GM23248 (cell line): ENCODE measurements at regions not wholly inside any gene's neighbourhood (a gene's known extent, or its start where the extent isn't known, plus 50 kb on each side); places are given as distances from the start of the nearest gene placed in this dataset.

Experiments used
- DNase-seq: peaks from one replicate; pipeline ENCODE4 v3.0.0-alpha.2; 2015
- H2AFZ ChIP-seq: fragments of 200-600 bp; sonication (generic); 2 replicates; pipeline ENCODE4 v1.6.1; 2016; ENCODE audit warnings: antibody characterized with exemption
- H3F3A ChIP-seq: fragments of 200-600 bp; sonication (generic); 2 replicates; pipeline ENCODE4 v1.6.1; 2016; ENCODE audit warnings: mild to moderate bottlenecking, antibody characterized with exemption, mixed run types; ENCODE audit not compliant: insufficient read depth
- H3K27ac ChIP-seq: fragments of 200-600 bp; sonication (generic); 2 replicates; pipeline ENCODE4 v1.5.1; 2016; ENCODE audit warnings: mild to moderate bottlenecking
- H3K27me3 ChIP-seq: fragments of 200-600 bp; sonication (generic); replicated peaks from 2 replicates; pipeline ENCODE4 v1.6.1; 2016; ENCODE audit warnings: mild to moderate bottlenecking; ENCODE audit not compliant: insufficient read depth
- H3K36me3 ChIP-seq: fragments of 200-600 bp; sonication (generic); 2 replicates; pipeline ENCODE4 v1.6.1; 2016; ENCODE audit warnings: low read depth, mild to moderate bottlenecking
- H3K4me1 ChIP-seq: fragments of 200-600 bp; sonication (generic); 2 replicates; pipeline ENCODE4 v1.6.1; 2016; ENCODE audit warnings: mild to moderate bottlenecking; ENCODE audit not compliant: insufficient read depth
- H3K4me2 ChIP-seq: fragments of 200-600 bp; sonication (generic); one replicate; pipeline ENCODE4 v1.6.1; 2016; ENCODE audit warnings: mild to moderate bottlenecking; ENCODE audit not compliant: unreplicated experiment
- H3K4me3 ChIP-seq: fragments of 200-600 bp; sonication (generic); 2 replicates; pipeline ENCODE4 v1.5.1; 2016; ENCODE audit warnings: mild to moderate bottlenecking
- H3K79me2 ChIP-seq: fragments of 200-600 bp; sonication (generic); 2 replicates; pipeline ENCODE4 v1.6.1; 2016; ENCODE audit warnings: mild to moderate bottlenecking; ENCODE audit not compliant: insufficient read depth
- H3K9ac ChIP-seq: fragments of 200-600 bp; sonication (generic); 2 replicates; pipeline ENCODE4 v1.6.1; 2016; ENCODE audit warnings: mild to moderate bottlenecking
- H3K9me2 ChIP-seq: fragments of 200-600 bp; sonication (generic); 2 replicates; pipeline ENCODE4 v1.6.1; 2016; ENCODE audit warnings: mixed run types, mild to moderate bottlenecking, moderate library complexity; ENCODE audit not compliant: insufficient read depth
- H3K9me3 ChIP-seq: fragments of 200-600 bp; sonication (generic); one replicate; pipeline ENCODE4 v1.6.1; 2017; ENCODE audit warnings: low read depth
- H4K20me1 ChIP-seq: fragments of 200-600 bp; sonication (generic); 2 replicates; pipeline ENCODE4 v1.6.0; 2016; ENCODE audit not compliant: insufficient read depth
- EZH2 ChIP-seq: fragments of 200-600 bp; sonication (generic); IDR thresholded peaks from 2 replicates; pipeline ENCODE4 v1.6.1; 2018; ENCODE audit warnings: antibody characterized with exemption, mild to moderate bottlenecking; ENCODE audit not compliant: insufficient read depth, poor library complexity, severe bottlenecking
- EZH2phosphoT487 ChIP-seq: fragments of 200-600 bp; sonication (generic); IDR thresholded peaks from 2 replicates; pipeline ENCODE4 v1.6.1; 2018; ENCODE audit warnings: antibody characterized with exemption, moderate library complexity, mild to moderate bottlenecking, low read depth; ENCODE audit not compliant: insufficient read depth
- WGBS, 2 experiments: methylation state at CpG; one replicate each; pipeline ENCODE4 v1.1.6; 2015 to 2017; ENCODE audit warnings: low lambda C conversion rate in 2 of 2, low coverage in 1 of 2; ENCODE audit errors: missing lambda C conversion rate in 2 of 2; 5-methylcytosine and 5-hydroxymethylcytosine counted together
- in situ Hi-C: fragments of 300-500 bp; cut with MboI; formaldehyde crosslinking; loops from 2 replicates; pipeline ENCODE4 v1.15.0; 2020

GRCh38 chr2:144889348-144889747 is 369.4 kb upstream of the ZEB2 start:
- H2AFZ ChIP-seq = no peak overlapping the region
- no peak overlapping the region for H3K9ac ChIP-seq
- H3K36me3 ChIP-seq = no peaks in the 10 kb centered on the region
- no peak overlapping the region for H3K4me3 ChIP-seq
- H3K79me2 ChIP-seq = no peaks in the 10 kb centered on the region
- in situ Hi-C loops = no loop called here
- no peaks in the 10 kb centered on the region for H4K20me1 ChIP-seq
- H3K27ac ChIP-seq = no peak overlapping the region
- H3K27me3 ChIP-seq = no peaks in the 10 kb centered on the region
- no peaks in the 10 kb centered on the region for H3K9me3 ChIP-seq
- no peaks in the 10 kb centered on the region for H3K9me2 ChIP-seq
- H3K4me1 ChIP-seq = 0 out of 2 replicates have a peak, but pooled peaks cover 4% of the 10 kb centered on the region
- WGBS, 2 experiments = 93 to 95% methylated on average over 5 of the region's 5 CpGs
- TF ChIP-seq EZH2 (no peak), EZH2phosphoT487 (no peak)
- no peak for DNase-seq
- H3K4me2 ChIP-seq = no peak overlapping the region
- no peaks in the 10 kb centered on the region for H3F3A ChIP-seq

- TF ChIP-seq EZH2 (no peak), EZH2phosphoT487 (no peak)
- H3K27me3 ChIP-seq = no peaks in the 10 kb centered on the region
- H3K4me3 ChIP-seq = no peak overlapping the region
- in situ Hi-C loops = no loop called here
- H4K20me1 ChIP-seq = no peaks in the 10 kb centered on the region
- no peak overlapping the region for H3K9ac ChIP-seq
- H3K79me2 ChIP-seq = no peaks in the 10 kb centered on the region
- DNase-seq = no peak
- no peak overlapping the region for H2AFZ ChIP-seq
- H3K4me1 ChIP-seq = 0 out of 2 replicates have a peak, but pooled peaks cover 4% of the 10 kb centered on the region
- no peaks in the 10 kb centered on the region for H3F3A ChIP-seq
- no peaks in the 10 kb centered on the region for H3K36me3 ChIP-seq
- H3K27ac ChIP-seq = no peak overlapping the region
- no peaks in the 10 kb centered on the region for H3K9me2 ChIP-seq
- 16 to 18% methylated on average over 3 of the region's 3 CpGs for WGBS, 2 experiments
- no peaks in the 10 kb centered on the region for H3K9me3 ChIP-seq
- no peak overlapping the region for H3K4me2 ChIP-seq
Observed at GRCh38 chr2:144886862-144887261, 366.9 kb upstream of the ZEB2 start.

GRCh38 chr2:144877893-144878292 is 358.0 kb upstream of the ZEB2 start:
- no peaks in the 10 kb centered on the region for H3K79me2 ChIP-seq

GRCh38 chr2:144876013-144876412 is 356.1 kb upstream of the ZEB2 start:
- H3K4me1 ChIP-seq = peaks cover 7% of the 10 kb centered on the region; the same call in 1 of the 2 replicates
- 42 to 54% methylated on average over 4 of the region's 4 CpGs for WGBS, 2 experiments
- H3F3A ChIP-seq = no peaks in the 10 kb centered on the region
- no peaks in the 10 kb centered on the region for H3K36me3 ChIP-seq
- peak; percentile 18 for DNase-seq
- H3K27ac ChIP-seq = no peak overlapping the region
- no peaks in the 10 kb centered on the region for H3K79me2 ChIP-seq
- H3K4me2 ChIP-seq = no peak overlapping the region
- H3K4me3 ChIP-seq = no peak overlapping the region
- in situ Hi-C loops = no loop called here
- no peaks in the 10 kb centered on the region for H3K9me3 ChIP-seq
- no peak overlapping the region for H3K9ac ChIP-seq
- H2AFZ ChIP-seq = no peak overlapping the region
- H3K27me3 ChIP-seq = no peaks in the 10 kb centered on the region
- no peaks in the 10 kb centered on the region for H4K20me1 ChIP-seq
- no peaks in the 10 kb centered on the region for H3K9me2 ChIP-seq
- TF ChIP-seq EZH2 = no peak
- no peak for TF ChIP-seq EZH2phosphoT487

More at GRCh38 chr2:144877893-144878292, 358.0 kb upstream of the ZEB2 start:
- Histone ChIP-seq H3K27ac (no peak overlapping the region), H4K20me1 (no peaks in the 10 kb centered on the region), H3F3A (no peaks in the 10 kb centered on the region), H3K4me2 (no peak overlapping the region), H3K36me3 (no peaks in the 10 kb centered on the region), H2AFZ (no peak overlapping the region), H3K4me3 (no peak overlapping the region), H3K4me1 (peaks cover 7% of the 10 kb centered on the region; the same call in 1 of the 2 replicates), H3K9me3 (no peaks in the 10 kb centered on the region), H3K27me3 (no peaks in the 10 kb centered on the region), H3K9ac (no peak overlapping the region), H3K9me2 (no peaks in the 10 kb centered on the region)
- no peak for DNase-seq
- in situ Hi-C loops = no loop called here
- TF ChIP-seq EZH2 (no peak), EZH2phosphoT487 (no peak)
- WGBS, 2 experiments = 93 to 96% methylated on average over 8 of the region's 8 CpGs
